ENCODE measurements at regions not wholly inside any gene's neighbourhood (a gene's known extent, or its start where the extent isn't known, plus 50 kb on each side); places are given as distances from the start of the nearest gene placed in this dataset.
A peak's percentile ranks its signal among the peaks of the same experiment; 100 is the strongest.

GRCh38 chr6:158911746-158912480 lies 88.1 kb downstream of the RSPH3 start:
- DNase-seq (no peak), ATAC-seq (peak; percentile 38)
- H3K4me3 ChIP-seq: no peak overlapping the region
- H3K9me3 ChIP-seq: no peaks in the 10 kb centered on the region
- intact Hi-C loops (cut with DNase I, micrococcal nuclease): no loop called here
- no peak for TF ChIP-seq CTCF (IDR thresholded peaks at IDR 0.05)
- no peaks in the 10 kb centered on the region for H3K36me3 ChIP-seq (ENCODE audit: low read depth)
- H3K4me1 ChIP-seq (ENCODE audit: low read depth): no peaks in the 10 kb centered on the region

GRCh38 chr6:158910484-158911440 lies 89.2 kb downstream of the RSPH3 start:
- no peak for TF ChIP-seq CTCF (IDR thresholded peaks at IDR 0.05)
- H3K4me1 ChIP-seq (ENCODE audit: low read depth): no peaks in the 10 kb centered on the region
- ATAC-seq (peak; percentile 49), DNase-seq (no peak)
- peaks cover 7% of the 10 kb centered on the region for H3K9me3 ChIP-seq
- H3K36me3 ChIP-seq (ENCODE audit: low read depth): no peaks in the 10 kb centered on the region
- intact Hi-C loops (cut with DNase I, micrococcal nuclease): no loop called here
- H3K4me3 ChIP-seq: no peak overlapping the region

- no peak overlapping the region for H3K4me3 ChIP-seq
- intact Hi-C loops (cut with DNase I, micrococcal nuclease): no loop called here
- no peak for ATAC-seq
These were observed 90.1 kb downstream of the RSPH3 start for GRCh38 chr6:158909938-158910337.

GRCh38 chr6:158908606-158909005 lies 89.4 kb upstream of the EZR start:
- ATAC-seq: no peak
- Histone ChIP-seq H3K36me3 (ENCODE audit: low read depth) (no peaks in the 10 kb centered on the region), H3K4me3 (no peak overlapping the region), H3K9me3 (peaks cover 20% of the 10 kb centered on the region), H3K4me1 (ENCODE audit: low read depth) (no peaks in the 10 kb centered on the region)
- DNase-seq: no peak
- intact Hi-C loops (cut with DNase I, micrococcal nuclease): no loop called here
- TF ChIP-seq CTCF (IDR thresholded peaks at IDR 0.05): no peak

More at GRCh38 chr6:158909938-158910337, 90.1 kb downstream of the RSPH3 start:
- no peak for DNase-seq
- no peak for TF ChIP-seq CTCF (IDR thresholded peaks at IDR 0.05)
- H3K4me1 ChIP-seq (ENCODE audit: low read depth): no peaks in the 10 kb centered on the region
- peaks cover 15% of the 10 kb centered on the region for H3K9me3 ChIP-seq
- no peaks in the 10 kb centered on the region for H3K36me3 ChIP-seq (ENCODE audit: low read depth)

GRCh38 chr6:158907931-158908330 lies 88.8 kb upstream of the EZR start:
- Histone ChIP-seq H3K9me3 (peaks cover 20% of the 10 kb centered on the region), H3K36me3 (ENCODE audit: low read depth) (no peaks in the 10 kb centered on the region), H3K4me1 (ENCODE audit: low read depth) (no peaks in the 10 kb centered on the region), H3K4me3 (no peak overlapping the region)
- TF ChIP-seq CTCF (IDR thresholded peaks at IDR 0.05): no peak
- ATAC-seq: peak; percentile 67
- intact Hi-C loops (cut with DNase I, micrococcal nuclease): no loop called here
- no peak for DNase-seq

Data from mucosa of descending colon (tissue), 3 donors.